H9 (cell line): ENCODE measurements at regions not wholly inside any gene's neighbourhood (a gene's known extent, or its start where the extent isn't known, plus 50 kb on each side); places are given as distances from the start of the nearest gene placed in this dataset.

Source experiments
- DNase-seq: peaks from one replicate; pipeline ENCODE4 v3.0.0-alpha.2; 2017
- H2AFZ ChIP-seq: one replicate; pipeline ENCODE4 v1.6.1; 2013; ENCODE audit warnings: mild to moderate bottlenecking, low read length, control low read depth, moderate library complexity
- H2AK5ac ChIP-seq: 2 replicates; pipeline ENCODE4 v1.6.1; 2013; ENCODE audit warnings: low read length, control low read depth, mixed read lengths; ENCODE audit not compliant: insufficient read length
- H2BK120ac ChIP-seq: one replicate; pipeline ENCODE4 v1.6.1; 2013; ENCODE audit warnings: low read depth, mild to moderate bottlenecking, low read length, control low read depth, inconsistent platforms; ENCODE audit not compliant: poor library complexity, severe bottlenecking
- H2BK12ac ChIP-seq: 2 replicates; pipeline ENCODE4 v1.6.1; 2013; ENCODE audit warnings: low read length, control low read depth, mixed read lengths, low read depth; ENCODE audit not compliant: insufficient read length
- H2BK15ac ChIP-seq: 2 replicates; pipeline ENCODE4 v1.6.1; 2013; ENCODE audit warnings: low read depth, low read length, control low read depth
- H2BK20ac ChIP-seq: one replicate; pipeline ENCODE4 v1.6.1; 2013; ENCODE audit warnings: low read depth, mild to moderate bottlenecking, low read length, control low read depth, inconsistent platforms; ENCODE audit not compliant: poor library complexity, severe bottlenecking
- H2BK5ac ChIP-seq: 2 replicates; pipeline ENCODE4 v1.6.1; 2013; ENCODE audit warnings: low read length, control low read depth, mixed read lengths; ENCODE audit not compliant: insufficient read length
- H3K14ac ChIP-seq: 2 replicates; pipeline ENCODE4 v1.6.1; 2013; ENCODE audit warnings: low read length, control low read depth; ENCODE audit not compliant: insufficient read depth
- H3K18ac ChIP-seq: 2 replicates; pipeline ENCODE4 v1.6.1; 2013; ENCODE audit warnings: low read depth, mild to moderate bottlenecking, mixed read lengths, low read length, control low read depth; ENCODE audit not compliant: insufficient read length
- H3K23ac ChIP-seq: 2 replicates; pipeline ENCODE4 v1.6.1; 2013; ENCODE audit warnings: low read length, control low read depth, mixed read lengths, low read depth; ENCODE audit not compliant: insufficient read length
- H3K23me2 ChIP-seq: 2 replicates; pipeline ENCODE4 v1.6.1; 2013; ENCODE audit warnings: low read depth, mild to moderate bottlenecking, mixed read lengths, low read length, control low read depth; ENCODE audit not compliant: insufficient read length, poor library complexity, severe bottlenecking
- H3K27ac ChIP-seq: 2 replicates; pipeline ENCODE4 v1.5.1; 2013; ENCODE audit warnings: low read length, control low read depth, mixed read lengths, low read depth; ENCODE audit not compliant: insufficient read length
- H3K27me3 ChIP-seq: 2 replicates; pipeline ENCODE4 v1.6.1; 2013; ENCODE audit warnings: low read length, control low read depth, inconsistent platforms; ENCODE audit not compliant: insufficient read depth
- H3K4ac ChIP-seq: 2 replicates; pipeline ENCODE4 v1.6.1; 2013; ENCODE audit warnings: low read depth, mild to moderate bottlenecking, control low read depth, inconsistent platforms, low read length, moderate library complexity
- H3K4me1 ChIP-seq: 2 replicates; pipeline ENCODE4 v1.6.1; 2013; ENCODE audit warnings: low read length, control low read depth, inconsistent platforms; ENCODE audit not compliant: insufficient read depth
- H3K4me2 ChIP-seq: 2 replicates; pipeline ENCODE4 v1.6.1; 2013; ENCODE audit warnings: low read length, control low read depth, mixed read lengths; ENCODE audit not compliant: insufficient read length, insufficient read depth
- H3K56ac ChIP-seq: 2 replicates; pipeline ENCODE4 v1.6.1; 2013; ENCODE audit warnings: low read depth, mild to moderate bottlenecking, mixed read lengths, low read length, control low read depth; ENCODE audit not compliant: insufficient read length
- H3K79me1 ChIP-seq: 2 replicates; pipeline ENCODE4 v1.6.1; 2013; ENCODE audit warnings: low read depth, mild to moderate bottlenecking, moderate library complexity, low read length, control low read depth, inconsistent platforms; ENCODE audit not compliant: insufficient read depth, poor library complexity, severe bottlenecking
- H3K79me2 ChIP-seq: 2 replicates; pipeline ENCODE4 v1.6.1; 2013; ENCODE audit warnings: low read length, control low read depth, inconsistent platforms; ENCODE audit not compliant: insufficient read depth
- H3K9ac ChIP-seq: 2 replicates; pipeline ENCODE4 v1.6.1; 2013; ENCODE audit warnings: low read length, control low read depth, mixed read lengths; ENCODE audit not compliant: insufficient read length; ENCODE audit errors: extremely low read depth
- H3K9me3 ChIP-seq: one replicate; pipeline ENCODE4 v1.6.1; 2013; ENCODE audit warnings: low read depth, low read length, inconsistent platforms; ENCODE audit not compliant: control insufficient read depth
- H3T11ph ChIP-seq: one replicate; pipeline ENCODE4 v1.6.1; 2013; ENCODE audit warnings: mild to moderate bottlenecking, low read length, control low read depth, inconsistent platforms
- H4K20me1 ChIP-seq: one replicate; pipeline ENCODE4 v1.6.1; 2013; ENCODE audit not compliant: control insufficient read depth, insufficient read length, insufficient read depth
- H4K5ac ChIP-seq: 2 replicates; pipeline ENCODE4 v1.6.1; 2013; ENCODE audit warnings: low read depth, mild to moderate bottlenecking, mixed read lengths, low read length, control low read depth; ENCODE audit not compliant: insufficient read length
- H4K8ac ChIP-seq: replicated peaks from 2 replicates; pipeline ENCODE4 v1.6.1; 2013; ENCODE audit warnings: low read length, control low read depth, mixed read lengths, low read depth; ENCODE audit not compliant: insufficient read length
- H4K91ac ChIP-seq: 2 replicates; pipeline ENCODE4 v1.6.1; 2013; ENCODE audit warnings: low read depth, mild to moderate bottlenecking, moderate library complexity, mixed read lengths, low read length, control low read depth; ENCODE audit not compliant: insufficient read length
- H3K27ac Mint-ChIP-seq, 3 experiments: 2 replicates in 2 of 3; 3 replicates in 1 of 3; pipeline ENCODE4 v1.8.0; 2020 to 2021; ENCODE audit warnings: mixed read lengths in 3 of 3, mild to moderate bottlenecking in 1 of 3, moderate library complexity in 1 of 3
- H3K27me3 Mint-ChIP-seq: 2 replicates; pipeline ENCODE4 v1.8.0; 2021; ENCODE audit warnings: low read depth, mild to moderate bottlenecking, moderate library complexity, mixed read lengths
- H3K36me3 Mint-ChIP-seq, 3 experiments: 2 replicates in 2 of 3; 3 replicates in 1 of 3; pipeline ENCODE4 v1.8.0; 2020 to 2021; ENCODE audit warnings: low read depth in 3 of 3, mixed read lengths in 3 of 3; ENCODE audit not compliant: insufficient read depth in 1 of 3
- H3K4me1 Mint-ChIP-seq, 2 experiments: 2 replicates each; pipeline ENCODE4 v1.8.0; 2020; ENCODE audit warnings: mixed read lengths in 2 of 2
- H3K4me3 Mint-ChIP-seq, 2 experiments: 2 replicates in 1 of 2; 3 replicates in 1 of 2; pipeline ENCODE4 v1.8.0; 2020 to 2021; ENCODE audit warnings: mild to moderate bottlenecking in 2 of 2, mixed read lengths in 2 of 2, moderate library complexity in 1 of 2
- H3K9me3 Mint-ChIP-seq, 2 experiments: 2 replicates in 1 of 2; 3 replicates in 1 of 2; pipeline ENCODE4 v1.8.0; 2020; ENCODE audit warnings: mild to moderate bottlenecking in 2 of 2, mixed read lengths in 2 of 2, moderate library complexity in 1 of 2
- WGBS: extraction: QIAGEN DNeasy Blood & Tissue Kit; methylation state at CpG from one replicate; pipeline ENCODE4 v1.1.7; 2013; ENCODE audit warnings: missing lambda C conversion rate, low lambda C conversion rate, mixed read lengths; ENCODE audit not compliant: insufficient read length; ENCODE audit errors: extremely low coverage; 5-methylcytosine and 5-hydroxymethylcytosine counted together
- TF ChIP-seq, protein P1 (sequence below): fragments of 200-600 bp; sonication (generic); conservative IDR thresholded peaks from 3 replicates; pipeline ENCODE4 v1.8.0; 2021; ENCODE audit warnings: antibody characterized with exemption, mild to moderate bottlenecking

DNA sequence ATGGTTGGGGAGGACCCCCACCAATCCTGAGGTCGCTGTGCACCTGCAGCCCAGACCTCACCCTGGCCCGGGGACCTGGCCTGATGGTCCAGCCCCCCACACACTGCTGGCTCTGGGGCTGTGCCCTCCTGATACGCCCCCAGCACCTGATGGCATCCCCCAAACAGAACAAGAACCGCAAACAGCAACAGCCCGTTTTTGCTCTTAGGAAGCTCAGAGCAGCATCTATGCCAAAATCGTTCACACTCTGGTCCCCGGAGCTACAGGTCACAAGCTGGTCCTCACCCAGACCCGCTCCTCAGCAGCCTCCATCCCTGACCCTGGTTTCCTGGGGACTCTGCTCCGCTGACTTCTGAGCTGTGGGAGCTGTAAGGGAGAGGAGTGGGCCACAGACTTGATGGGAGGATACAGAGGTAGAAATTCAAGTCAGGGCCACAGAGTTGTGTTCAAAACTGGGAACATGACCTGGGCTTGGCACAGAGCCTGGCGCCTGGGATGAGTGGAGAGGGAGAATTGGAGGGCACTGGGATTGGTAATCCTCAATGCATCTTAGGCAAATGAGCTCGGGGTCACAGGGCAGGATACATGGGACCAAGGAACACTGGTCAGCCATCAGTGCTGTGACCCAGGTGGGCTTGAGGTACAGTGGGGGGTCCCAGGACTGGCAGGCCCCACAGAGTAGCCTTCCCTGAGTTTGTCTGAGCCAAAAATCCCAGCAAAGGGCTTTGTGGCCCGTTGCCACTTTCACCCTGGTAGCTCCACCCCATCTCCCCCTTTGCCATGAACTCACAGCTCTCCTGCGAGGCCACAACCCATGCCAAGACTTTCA is 170.9 kb upstream of the RTL1 start:
- Mint-ChIP-seq H3K36me3 (no peaks in the 10 kb centered on the region), H3K27ac (peak overlapping the region in 1 of 3 experiments; percentile 73; a peak in 2 of 7 replicates), H3K4me1 (peaks cover 26 to 39% of the 10 kb centered on the region in 2 experiments), H3K27me3 (peaks cover 42% of the 10 kb centered on the region), H3K9me3 (no peaks in the 10 kb centered on the region), H3K4me3 (no peak overlapping the region; a peak in 1 of 5 replicates)
- Histone ChIP-seq H4K5ac (no peak overlapping the region), H2BK5ac (no peak overlapping the region), H2BK15ac (no peak overlapping the region), H3T11ph (no peak overlapping the region), H4K8ac (no peak overlapping the region), H3K9me3 (no peaks in the 10 kb centered on the region), H4K20me1 (no peaks in the 10 kb centered on the region), H3K23ac (no peak overlapping the region), H2BK12ac (no peak overlapping the region), H3K9ac (no peak overlapping the region), H2BK120ac (no peak overlapping the region), H3K23me2 (peaks cover 8% of the 10 kb centered on the region), H3K27ac (no peak overlapping the region), H4K91ac (no peak overlapping the region), H3K14ac (no peak overlapping the region; the same call in 1 of the 2 replicates), H2AFZ (no peak overlapping the region), H3K4ac (no peak overlapping the region), H2BK20ac (no peak overlapping the region), H3K27me3 (no peaks in the 10 kb centered on the region; the same call in 1 of the 2 replicates), H3K79me2 (no peaks in the 10 kb centered on the region), H3K18ac (no peak overlapping the region), H3K56ac (no peak overlapping the region), H3K4me1 (peaks cover 3% of the 10 kb centered on the region; the same call in 1 of the 2 replicates), H3K79me1 (no peaks in the 10 kb centered on the region), H2AK5ac (no peak overlapping the region), H3K4me2 (no peak overlapping the region)
- DNase-seq = no peak
- WGBS = no CpG with 5 or more reads among the region's 13 CpGs
- TF ChIP-seq, protein P1, sequence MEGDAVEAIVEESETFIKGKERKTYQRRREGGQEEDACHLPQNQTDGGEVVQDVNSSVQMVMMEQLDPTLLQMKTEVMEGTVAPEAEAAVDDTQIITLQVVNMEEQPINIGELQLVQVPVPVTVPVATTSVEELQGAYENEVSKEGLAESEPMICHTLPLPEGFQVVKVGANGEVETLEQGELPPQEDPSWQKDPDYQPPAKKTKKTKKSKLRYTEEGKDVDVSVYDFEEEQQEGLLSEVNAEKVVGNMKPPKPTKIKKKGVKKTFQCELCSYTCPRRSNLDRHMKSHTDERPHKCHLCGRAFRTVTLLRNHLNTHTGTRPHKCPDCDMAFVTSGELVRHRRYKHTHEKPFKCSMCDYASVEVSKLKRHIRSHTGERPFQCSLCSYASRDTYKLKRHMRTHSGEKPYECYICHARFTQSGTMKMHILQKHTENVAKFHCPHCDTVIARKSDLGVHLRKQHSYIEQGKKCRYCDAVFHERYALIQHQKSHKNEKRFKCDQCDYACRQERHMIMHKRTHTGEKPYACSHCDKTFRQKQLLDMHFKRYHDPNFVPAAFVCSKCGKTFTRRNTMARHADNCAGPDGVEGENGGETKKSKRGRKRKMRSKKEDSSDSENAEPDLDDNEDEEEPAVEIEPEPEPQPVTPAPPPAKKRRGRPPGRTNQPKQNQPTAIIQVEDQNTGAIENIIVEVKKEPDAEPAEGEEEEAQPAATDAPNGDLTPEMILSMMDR = no peak
